Loucy (cell line): ENCODE measurements at regions not wholly inside any gene's neighbourhood (a gene's known extent, or its start where the extent isn't known, plus 50 kb on each side); places are given as distances from the start of the nearest gene placed in this dataset.

Source experiments
- H2AFZ ChIP-seq: fragments of 200-600 bp; sonication (generic); 2 replicates; pipeline ENCODE4 v1.6.0; 2016; ENCODE audit warnings: antibody characterized with exemption, mild to moderate bottlenecking, low read length, moderate library complexity
- H3F3A ChIP-seq: fragments of 200-600 bp; 2 replicates; pipeline ENCODE4 v1.6.0; 2016; ENCODE audit warnings: antibody characterized with exemption, low read depth, mild to moderate bottlenecking
- H3K27me3 ChIP-seq: fragments of 200-600 bp; sonication (generic); 2 replicates; pipeline ENCODE4 v1.6.1; 2014; ENCODE audit warnings: low read length, mild to moderate bottlenecking; ENCODE audit not compliant: insufficient read depth, poor library complexity, severe bottlenecking
- H3K36me3 ChIP-seq: fragments of 200-600 bp; sonication (generic); 2 replicates; pipeline ENCODE4 v1.6.1; 2016; ENCODE audit warnings: low read length; ENCODE audit not compliant: insufficient read depth
- H3K4me1 ChIP-seq: fragments of 200-600 bp; sonication (generic); 2 replicates; pipeline ENCODE4 v1.5.1; 2014; ENCODE audit warnings: low read length, mild to moderate bottlenecking; ENCODE audit not compliant: insufficient read depth, poor library complexity, severe bottlenecking
- H3K4me2 ChIP-seq: fragments of 200-600 bp; sonication (generic); 2 replicates; pipeline ENCODE4 v1.6.0; 2014; ENCODE audit warnings: antibody characterized with exemption, low read length, low read depth, mild to moderate bottlenecking; ENCODE audit not compliant: poor library complexity, severe bottlenecking
- H3K4me3 ChIP-seq: fragments of 200-600 bp; sonication (generic); 2 replicates; pipeline ENCODE4 v1.5.1; 2014; ENCODE audit warnings: low read length, mild to moderate bottlenecking, mixed read lengths; ENCODE audit not compliant: poor library complexity, severe bottlenecking
- H3K79me2 ChIP-seq: fragments of 200-600 bp; sonication (generic); 2 replicates; pipeline ENCODE4 v1.6.1; 2014; ENCODE audit warnings: low read length; ENCODE audit not compliant: insufficient read depth
- H3K9ac ChIP-seq: fragments of 200-600 bp; sonication (generic); 2 replicates; pipeline ENCODE4 v1.6.0; 2014; ENCODE audit warnings: mild to moderate bottlenecking, low read depth, low read length, moderate library complexity; ENCODE audit not compliant: poor library complexity, severe bottlenecking
- H3K9me2 ChIP-seq: fragments of 200-600 bp; sonication (generic); replicated peaks from 2 replicates; pipeline ENCODE4 v1.6.1; 2016; ENCODE audit warnings: low read depth, low read length, mixed read lengths
- H3K9me3 ChIP-seq: fragments of 200-600 bp; sonication (generic); 2 replicates; pipeline ENCODE4 v1.6.1; 2014; ENCODE audit warnings: mild to moderate bottlenecking, antibody characterized with exemption, low read length, low read depth; ENCODE audit not compliant: insufficient read depth
- H4K20me1 ChIP-seq: fragments of 200-600 bp; sonication (generic); 2 replicates; pipeline ENCODE4 v1.6.0; 2014; ENCODE audit warnings: antibody characterized with exemption, low read length, mild to moderate bottlenecking; ENCODE audit not compliant: insufficient read depth, poor library complexity, severe bottlenecking
- CTCF ChIP-seq: fragments of 200-600 bp; sonication (generic); conservative IDR thresholded peaks from 2 replicates; pipeline ENCODE4 v1.5.1; 2014; ENCODE audit warnings: mild to moderate bottlenecking, antibody characterized with exemption, low read length
- EZH2phosphoT487 ChIP-seq: fragments of 200-600 bp; IDR thresholded peaks from 2 replicates; pipeline ENCODE4 v1.6.1; 2018; ENCODE audit warnings: antibody characterized with exemption, mild to moderate bottlenecking, moderate library complexity, borderline replicate concordance

- Histone ChIP-seq H3K9ac (no peak overlapping the region), H3K4me1 (no peaks in the 10 kb centered on the region), H3K9me3 (no peaks in the 10 kb centered on the region; the same call in 1 of the 2 replicates), H4K20me1 (no peaks in the 10 kb centered on the region), H3K4me2 (no peak overlapping the region), H3K79me2 (no peaks in the 10 kb centered on the region), H2AFZ (no peak overlapping the region), H3F3A (no peaks in the 10 kb centered on the region), H3K9me2 (no peaks in the 10 kb centered on the region), H3K27me3 (no peaks in the 10 kb centered on the region), H3K36me3 (no peaks in the 10 kb centered on the region), H3K4me3 (no peak overlapping the region)
- no peak for TF ChIP-seq CTCF
- no peak for TF ChIP-seq EZH2phosphoT487
Measured at GRCh38 chr3:102926618-102927017, 491.8 kb downstream of the ZPLD1 start.

GRCh38 chr3:102933377-102933776 lies 498.6 kb downstream of the ZPLD1 start:
- Histone ChIP-seq H3K4me3 (no peak overlapping the region), H3K9me2 (no peaks in the 10 kb centered on the region), H3K79me2 (no peaks in the 10 kb centered on the region), H3K9me3 (0 out of 2 replicates have a peak, but pooled peaks cover 6% of the 10 kb centered on the region), H3F3A (no peaks in the 10 kb centered on the region), H2AFZ (no peak overlapping the region), H3K4me2 (no peak overlapping the region), H3K36me3 (no peaks in the 10 kb centered on the region), H3K9ac (no peak overlapping the region), H3K4me1 (no peaks in the 10 kb centered on the region), H4K20me1 (no peaks in the 10 kb centered on the region), H3K27me3 (no peaks in the 10 kb centered on the region)
- TF ChIP-seq CTCF (no peak), EZH2phosphoT487 (no peak)

GRCh38 chr3:102936511-102937045 lies 501.8 kb downstream of the ZPLD1 start:
- Histone ChIP-seq H3K9ac (no peak overlapping the region), H3K4me3 (no peak overlapping the region), H3K9me2 (no peaks in the 10 kb centered on the region), H3K9me3 (0 out of 2 replicates have a peak, but pooled peaks cover 8% of the 10 kb centered on the region), H3K4me2 (no peak overlapping the region), H3K27me3 (no peaks in the 10 kb centered on the region), H3K36me3 (no peaks in the 10 kb centered on the region), H2AFZ (no peak overlapping the region), H3K79me2 (no peaks in the 10 kb centered on the region), H3F3A (no peaks in the 10 kb centered on the region), H3K4me1 (no peaks in the 10 kb centered on the region), H4K20me1 (no peaks in the 10 kb centered on the region)
- TF ChIP-seq CTCF: no peak
- TF ChIP-seq EZH2phosphoT487: no peak
